ENCODE measurements at regions not wholly inside any gene's neighbourhood (a gene's known extent, or its start where the extent isn't known, plus 50 kb on each side); places are given as distances from the start of the nearest gene placed in this dataset.

DNA sequence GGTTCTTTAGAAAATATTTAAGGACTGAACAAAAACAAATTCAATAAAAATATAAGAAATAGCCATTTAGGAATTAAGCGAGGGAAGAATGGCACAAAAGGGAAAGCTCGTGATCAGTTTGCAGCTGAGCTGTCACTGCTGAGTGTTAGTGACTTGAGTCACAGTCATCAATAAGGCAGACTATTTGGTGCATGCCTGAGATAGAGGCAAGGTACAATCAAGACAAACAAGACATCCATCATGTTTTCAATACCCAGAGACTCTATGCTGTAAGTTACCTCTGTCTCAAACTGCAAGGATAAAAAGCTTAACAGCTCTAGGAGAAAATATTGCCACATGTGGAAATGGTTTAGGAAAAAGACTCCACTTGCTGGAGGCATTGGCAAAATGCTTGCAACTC is 426.4 kb upstream of the TYRP1 start:
- Histone ChIP-seq H3K4me1 (ENCODE audit: insufficient read depth, low read length) (no peaks in the 10 kb centered on the region), H3K36me3 (ENCODE audit: insufficient read depth, low read length) (no peaks in the 10 kb centered on the region), H3K4me3 (ENCODE audit: low read depth in 1 of 2, low read length in 2 of 2) (no peak overlapping the region), H3K27ac (ENCODE audit: low read length) (no peak overlapping the region), H3K27me3 (ENCODE audit: insufficient read depth, low read length, poor library complexity) (no peaks in the 10 kb centered on the region), H3K4me2 (ENCODE audit: insufficient read depth, low read length) (no peak overlapping the region), H2AFZ (ENCODE audit: low read depth, low read length) (no peak overlapping the region), H3K79me2 (ENCODE audit: insufficient read depth, low read length) (no peaks in the 10 kb centered on the region), H3K9me3 (ENCODE audit: insufficient read depth, low read length, severe bottlenecking) (no peaks in the 10 kb centered on the region), H3K9ac (ENCODE audit: low read depth, low read length) (no peak overlapping the region), H4K20me1 (ENCODE audit: insufficient read depth, low read length) (no peaks in the 10 kb centered on the region)
- TF ChIP-seq CTCF (IDR thresholded peaks at IDR 0.05; ENCODE audit: borderline replicate concordance, extremely low read depth, low read length, poor library complexity, severe bottlenecking) = no peak
- TF ChIP-seq EZH2 (IDR thresholded peaks at IDR 0.05; ENCODE audit: borderline replicate concordance, low read depth, low read length, severe bottlenecking) = no peak
- ATAC-seq (ENCODE audit: insufficient read depth, low read depth) = no peak
- no peak for DNase-seq

- H3K27ac ChIP-seq (ENCODE audit: low read length) = no peak overlapping the region
- no peaks in the 10 kb centered on the region for H3K36me3 ChIP-seq (ENCODE audit: insufficient read depth, low read length)
- no peaks in the 10 kb centered on the region for H3K79me2 ChIP-seq (ENCODE audit: insufficient read depth, low read length)
- no peaks in the 10 kb centered on the region for H4K20me1 ChIP-seq (ENCODE audit: insufficient read depth, low read length)
- TF ChIP-seq CTCF (IDR thresholded peaks at IDR 0.05; ENCODE audit: borderline replicate concordance, extremely low read depth, low read length, poor library complexity, severe bottlenecking) (no peak), EZH2 (IDR thresholded peaks at IDR 0.05; ENCODE audit: borderline replicate concordance, low read depth, low read length, severe bottlenecking) (no peak)
- ATAC-seq (ENCODE audit: insufficient read depth, low read depth) (no peak), DNase-seq (no peak)
- no peak overlapping the region for H3K4me3 ChIP-seq (ENCODE audit: low read depth in 1 of 2, low read length in 2 of 2)
- H3K9ac ChIP-seq (ENCODE audit: low read depth, low read length) = no peak overlapping the region
- no peak overlapping the region for H3K4me2 ChIP-seq (ENCODE audit: insufficient read depth, low read length)
- no peaks in the 10 kb centered on the region for H3K27me3 ChIP-seq (ENCODE audit: insufficient read depth, low read length, poor library complexity)
- no peak overlapping the region for H2AFZ ChIP-seq (ENCODE audit: low read depth, low read length)
- no peaks in the 10 kb centered on the region for H3K9me3 ChIP-seq (ENCODE audit: insufficient read depth, low read length, severe bottlenecking)
- H3K4me1 ChIP-seq (ENCODE audit: insufficient read depth, low read length) = no peaks in the 10 kb centered on the region
Observed at GRCh38 chr9:12271421-12271891, 421.7 kb upstream of the TYRP1 start.

DNA sequence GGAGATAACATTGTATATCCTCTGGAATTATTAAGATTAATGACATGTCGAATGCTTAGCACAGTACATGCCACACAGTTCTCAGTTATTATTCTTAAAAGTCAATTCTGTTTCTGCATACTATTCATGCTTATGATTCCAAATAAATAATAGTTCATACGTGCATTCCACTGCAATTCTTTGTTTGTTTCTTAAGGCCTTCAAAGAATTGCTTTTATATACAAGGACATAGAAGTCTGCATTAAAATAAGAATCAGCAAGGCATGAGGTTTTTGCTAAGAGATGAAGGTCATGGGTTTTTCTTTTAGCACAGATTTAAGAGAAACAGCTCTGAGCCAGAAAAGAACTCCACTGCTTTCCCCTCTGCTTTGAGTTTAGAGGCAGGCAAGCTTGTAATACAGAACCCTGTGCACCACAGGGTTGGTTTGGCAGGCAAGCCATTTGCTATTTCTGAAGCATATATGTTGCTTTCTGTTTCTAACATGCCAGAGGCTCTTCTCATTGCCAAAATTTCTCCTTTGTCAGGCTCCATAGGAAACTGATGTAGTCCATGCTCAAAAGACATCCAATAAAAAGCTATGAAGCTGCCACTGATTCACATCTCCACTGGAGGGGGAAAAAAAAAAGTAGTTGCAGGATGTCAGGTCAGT is 420.6 kb upstream of the TYRP1 start:
- TF ChIP-seq CTCF (IDR thresholded peaks at IDR 0.05; ENCODE audit: borderline replicate concordance, extremely low read depth, low read length, poor library complexity, severe bottlenecking) = no peak
- TF ChIP-seq EZH2 (IDR thresholded peaks at IDR 0.05; ENCODE audit: borderline replicate concordance, low read depth, low read length, severe bottlenecking) = no peak
- ATAC-seq (ENCODE audit: insufficient read depth, low read depth) (no peak), DNase-seq (no peak)
- Histone ChIP-seq H3K9ac (ENCODE audit: low read depth, low read length) (no peak overlapping the region), H4K20me1 (ENCODE audit: insufficient read depth, low read length) (no peaks in the 10 kb centered on the region), H3K27me3 (ENCODE audit: insufficient read depth, low read length, poor library complexity) (no peaks in the 10 kb centered on the region), H3K4me2 (ENCODE audit: insufficient read depth, low read length) (no peak overlapping the region), H3K27ac (ENCODE audit: low read length) (no peak overlapping the region), H3K4me3 (ENCODE audit: low read depth in 1 of 2, low read length in 2 of 2) (no peak overlapping the region), H3K79me2 (ENCODE audit: insufficient read depth, low read length) (no peaks in the 10 kb centered on the region), H3K4me1 (ENCODE audit: insufficient read depth, low read length) (no peaks in the 10 kb centered on the region), H3K9me3 (ENCODE audit: insufficient read depth, low read length, severe bottlenecking) (no peaks in the 10 kb centered on the region), H3K36me3 (ENCODE audit: insufficient read depth, low read length) (no peaks in the 10 kb centered on the region), H2AFZ (ENCODE audit: low read depth, low read length) (no peak overlapping the region)
